SK-N-SH (cell line): ENCODE measurements at regions not wholly inside any gene's neighbourhood (a gene's known extent, or its start where the extent isn't known, plus 50 kb on each side); places are given as distances from the start of the nearest gene placed in this dataset.
A peak's percentile ranks its signal among the peaks of the same experiment; 100 is the strongest.

Experiments
- CTCF ChIA-PET: fragments of 300-600, 350-600 bp; formaldehyde crosslinking; extraction: SDS; loops from one replicate; lab custom pipeline; 2021; lab: Yijun Ruan, JAX
- POLR2A ChIA-PET: fragments of 350-600 bp; sonication (Branson Sonifier 250); formaldehyde crosslinking; extraction: SDS; loops from one replicate; lab custom pipeline; 2020; ENCODE audit warnings: antibody characterized with exemption, inconsistent platforms; lab: Yijun Ruan, JAX
- DNase-seq: peaks from one replicate; pipeline ENCODE4 v3.0.0; 2012
- H2AFZ ChIP-seq: fragments of 200-600 bp; sonication (generic); 2 replicates; pipeline ENCODE4 v1.8.1; 2016; ENCODE audit warnings: antibody characterized with exemption, mild to moderate bottlenecking, low read depth
- H3F3A ChIP-seq: fragments of 200-600 bp; sonication (generic); replicated peaks from 2 replicates; pipeline ENCODE3; 2016; ENCODE audit warnings: antibody characterized with exemption, mild to moderate bottlenecking; ENCODE audit not compliant: insufficient read depth
- H3K27ac ChIP-seq, 2 experiments: fragments of 200-500 bp in 1 of 2; fragments of 200-600 bp in 1 of 2; sonication (Bioruptor generic) in 1 of 2; sonication (generic), shearing (Covaris generic) in 1 of 2; 2 replicates each; pipeline versions ENCODE4 v1.5.1 to v1.6.1; 2014 to 2016; ENCODE audit warnings: low read depth in 2 of 2, inconsistent platforms in 1 of 2, low read length in 1 of 2, mild to moderate bottlenecking in 1 of 2, mixed read lengths in 1 of 2
- H3K27me3 ChIP-seq: fragments of 200-600 bp; sonication (generic), shearing (Covaris generic); 2 replicates; pipeline ENCODE4 v1.6.1; 2016; ENCODE audit warnings: mixed run types; ENCODE audit not compliant: insufficient read depth
- H3K36me3 ChIP-seq, 2 experiments: fragments of 200-500 bp in 1 of 2; fragments of 200-600 bp in 1 of 2; sonication (Bioruptor generic) in 1 of 2; sonication (generic) in 1 of 2; replicated peaks in 1 of 2; 2 replicates each; pipeline versions ENCODE3 to v1.5.1; 2014 to 2016; ENCODE audit warnings: low read length in 1 of 2, mild to moderate bottlenecking in 1 of 2; ENCODE audit not compliant: insufficient read depth in 2 of 2, control insufficient read depth in 1 of 2
- H3K4me1 ChIP-seq, 2 experiments: fragments of 200-500 bp in 1 of 2; fragments of 200-600 bp in 1 of 2; sonication (Bioruptor generic) in 1 of 2; sonication (generic), shearing (Covaris generic) in 1 of 2; 2 replicates each; pipeline versions ENCODE4 v1.5.1 to v1.6.1; 2014 to 2016; ENCODE audit warnings: low read depth in 1 of 2, low read length in 1 of 2, mixed run types in 1 of 2; ENCODE audit not compliant: insufficient read depth in 2 of 2, control insufficient read depth in 1 of 2
- H3K4me2 ChIP-seq: fragments of 200-600 bp; sonication (generic), shearing (Covaris generic); 2 replicates; pipeline ENCODE4 v1.6.1; 2017; ENCODE audit warnings: mixed run types
- H3K4me3 ChIP-seq, 2 experiments: fragments of 200-500 bp in 1 of 2; fragments of 200-600 bp in 1 of 2; sonication (Bioruptor generic) in 1 of 2; sonication (generic), shearing (Covaris generic) in 1 of 2; 2 replicates each; pipeline versions ENCODE4 v1.5.1 to v1.8.1; 2014 to 2016; ENCODE audit warnings: low read depth in 2 of 2, inconsistent platforms in 1 of 2, low read length in 1 of 2, mild to moderate bottlenecking in 1 of 2, mixed read lengths in 1 of 2, moderate library complexity in 1 of 2
- H3K79me2 ChIP-seq: fragments of 200-600 bp; sonication (generic); 2 replicates; pipeline ENCODE4 v1.8.1; 2017; ENCODE audit warnings: mild to moderate bottlenecking; ENCODE audit not compliant: insufficient read depth
- H3K9ac ChIP-seq: fragments of 200-600 bp; sonication (generic); 2 replicates; pipeline ENCODE4 v1.6.1; 2017; ENCODE audit warnings: mixed run types
- H3K9me2 ChIP-seq: fragments of 200-600 bp; sonication (generic); 2 replicates; pipeline ENCODE4 v1.6.1; 2017; ENCODE audit warnings: mixed run types
- H3K9me3 ChIP-seq: fragments of 200-600 bp; sonication (generic); 2 replicates; pipeline ENCODE4 v1.6.1; 2017; ENCODE audit warnings: mixed run types, mild to moderate bottlenecking, moderate library complexity
- H4K20me1 ChIP-seq: fragments of 200-600 bp; sonication (generic); 2 replicates; pipeline ENCODE4 v1.6.1; 2017; ENCODE audit warnings: mild to moderate bottlenecking, mixed run types; ENCODE audit not compliant: insufficient read depth
- EZH2phosphoT487 ChIP-seq: fragments of 200-600 bp; sonication (generic); IDR thresholded peaks from 2 replicates; pipeline ENCODE4 v1.6.1; 2017; ENCODE audit warnings: low read depth, mixed run types, mild to moderate bottlenecking, antibody characterized with exemption, moderate library complexity, borderline replicate concordance
- FOXJ3 ChIP-seq: sonication (generic); formaldehyde crosslinking; IDR thresholded peaks from 2 replicates; pipeline ENCODE4 v1.5.1; 2020; ENCODE audit warnings: mild to moderate bottlenecking, missing genetic modification reagents
- GABPA ChIP-seq: IDR thresholded peaks from 2 replicates; pipeline ENCODE4 v1.4.0; 2012; ENCODE audit warnings: low read depth, mild to moderate bottlenecking
- MXI1 ChIP-seq: IDR thresholded peaks from 2 replicates; pipeline ENCODE4 v1.6.1; 2012; ENCODE audit warnings: mild to moderate bottlenecking, low read depth, low read length, improper control_type of control experiment
- NFIC ChIP-seq: IDR thresholded peaks from 2 replicates; pipeline ENCODE4 v1.4.0; 2012; ENCODE audit warnings: borderline replicate concordance
- POLR2AphosphoS5 ChIP-seq: IDR thresholded peaks from 2 replicates; pipeline ENCODE4 v1.6.1; 2012; ENCODE audit warnings: low read depth, low read length
- RAD21 ChIP-seq: IDR thresholded peaks from 2 replicates; pipeline ENCODE4 v1.6.1; 2012; ENCODE audit warnings: mild to moderate bottlenecking, low read length
- RCOR1 ChIP-seq: fragments of 150-350 bp; IDR thresholded peaks from 2 replicates; pipeline ENCODE4 v1.6.1; 2017; ENCODE audit warnings: antibody characterized with exemption, low read length
- RXRA ChIP-seq: IDR thresholded peaks from 2 replicates; pipeline ENCODE4 v1.4.0; 2012; ENCODE audit warnings: low read depth, mild to moderate bottlenecking, borderline replicate concordance
- SMC3 ChIP-seq: IDR thresholded peaks from 2 replicates; pipeline ENCODE4 v1.6.1; 2012; ENCODE audit warnings: low read depth, low read length, improper control_type of control experiment
- TAF1 ChIP-seq: IDR thresholded peaks from 2 replicates; pipeline ENCODE4 v1.6.1; 2012; ENCODE audit warnings: low read depth, mild to moderate bottlenecking, low read length, moderate library complexity, borderline replicate concordance
- TEAD4 ChIP-seq: IDR thresholded peaks from 2 replicates; pipeline ENCODE4 v1.4.0; 2012; ENCODE audit warnings: mild to moderate bottlenecking, borderline replicate concordance; ENCODE audit not compliant: insufficient read depth
- WGBS: methylation state at CpG from one replicate; pipeline ENCODE4 v1.1.6; 2017; ENCODE audit warnings: low lambda C conversion rate; 5-methylcytosine and 5-hydroxymethylcytosine counted together
- TF ChIP-seq, protein P1 (sequence below): fragments of 200-600 bp; sonication (generic); IDR thresholded peaks from 2 replicates; pipeline ENCODE4 v1.6.1; 2017; ENCODE audit warnings: antibody characterized with exemption, mild to moderate bottlenecking, moderate library complexity
- TF ChIP-seq, protein P2 (sequence below): IDR thresholded peaks from 2 replicates; pipeline ENCODE4 v1.4.0; 2012; ENCODE audit warnings: low read depth, borderline replicate concordance
- TF ChIP-seq, protein P3 (sequence below): IDR thresholded peaks from 2 replicates; pipeline ENCODE4 v1.4.0; 2012; ENCODE audit warnings: low read depth, borderline replicate concordance

DNA sequence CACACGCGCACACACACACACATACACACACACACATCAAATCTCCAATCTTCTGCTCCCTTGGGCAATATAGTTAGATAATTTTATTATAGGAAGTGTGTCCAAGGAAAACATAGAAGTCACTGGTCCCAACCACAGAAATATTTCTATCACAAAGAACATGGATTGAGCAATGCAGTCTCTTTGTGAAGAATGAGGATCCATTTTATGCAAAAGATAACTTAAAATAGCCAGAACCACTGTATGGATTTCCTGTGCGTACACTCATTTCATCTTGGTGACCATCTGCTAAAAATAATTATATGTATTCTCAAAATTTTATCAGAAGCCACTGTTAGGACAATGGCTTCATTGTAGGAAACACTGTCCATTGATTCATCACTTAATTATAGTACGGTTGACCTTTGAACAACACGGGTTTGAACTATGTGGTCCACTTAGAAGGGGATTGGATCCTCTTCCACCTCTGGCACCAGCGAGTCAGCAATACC is 169.6 kb upstream of the MXRA5 start:
- DNase-seq: no peak
- Histone ChIP-seq H4K20me1 (no peaks in the 10 kb centered on the region), H3K4me2 (no peak overlapping the region), H3K79me2 (no peaks in the 10 kb centered on the region), H2AFZ (no peak overlapping the region), H3K9me2 (no peaks in the 10 kb centered on the region), H3K9me3 (no peaks in the 10 kb centered on the region), H3K4me1 (no peaks in the 10 kb centered on the region), H3K27me3 (no peaks in the 10 kb centered on the region), H3K9ac (no peak overlapping the region), H3K4me3 (no peak overlapping the region), H3K27ac (peak overlapping the region in 1 of 2 experiments; percentile 68; a peak in 2 of 4 replicates), H3F3A (peaks cover under 1% of the 10 kb centered on the region), H3K36me3 (no peaks in the 10 kb centered on the region)
- WGBS: 31% methylated on average over 6 of the region's 6 CpGs
- CTCF ChIA-PET: interaction anchor here (1.5 kb wide), 1 partner anchor 25 kb away, joined by 3 read pairs; no protein-coding TSS in a partner anchor
- no peak for TF ChIP-seq GABPA
- no peak for TF ChIP-seq SMC3
- no peak for TF ChIP-seq RCOR1
- no peak for TF ChIP-seq MXI1
- TF ChIP-seq, protein P1, sequence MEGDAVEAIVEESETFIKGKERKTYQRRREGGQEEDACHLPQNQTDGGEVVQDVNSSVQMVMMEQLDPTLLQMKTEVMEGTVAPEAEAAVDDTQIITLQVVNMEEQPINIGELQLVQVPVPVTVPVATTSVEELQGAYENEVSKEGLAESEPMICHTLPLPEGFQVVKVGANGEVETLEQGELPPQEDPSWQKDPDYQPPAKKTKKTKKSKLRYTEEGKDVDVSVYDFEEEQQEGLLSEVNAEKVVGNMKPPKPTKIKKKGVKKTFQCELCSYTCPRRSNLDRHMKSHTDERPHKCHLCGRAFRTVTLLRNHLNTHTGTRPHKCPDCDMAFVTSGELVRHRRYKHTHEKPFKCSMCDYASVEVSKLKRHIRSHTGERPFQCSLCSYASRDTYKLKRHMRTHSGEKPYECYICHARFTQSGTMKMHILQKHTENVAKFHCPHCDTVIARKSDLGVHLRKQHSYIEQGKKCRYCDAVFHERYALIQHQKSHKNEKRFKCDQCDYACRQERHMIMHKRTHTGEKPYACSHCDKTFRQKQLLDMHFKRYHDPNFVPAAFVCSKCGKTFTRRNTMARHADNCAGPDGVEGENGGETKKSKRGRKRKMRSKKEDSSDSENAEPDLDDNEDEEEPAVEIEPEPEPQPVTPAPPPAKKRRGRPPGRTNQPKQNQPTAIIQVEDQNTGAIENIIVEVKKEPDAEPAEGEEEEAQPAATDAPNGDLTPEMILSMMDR: no peak
- TF ChIP-seq, protein P2, sequence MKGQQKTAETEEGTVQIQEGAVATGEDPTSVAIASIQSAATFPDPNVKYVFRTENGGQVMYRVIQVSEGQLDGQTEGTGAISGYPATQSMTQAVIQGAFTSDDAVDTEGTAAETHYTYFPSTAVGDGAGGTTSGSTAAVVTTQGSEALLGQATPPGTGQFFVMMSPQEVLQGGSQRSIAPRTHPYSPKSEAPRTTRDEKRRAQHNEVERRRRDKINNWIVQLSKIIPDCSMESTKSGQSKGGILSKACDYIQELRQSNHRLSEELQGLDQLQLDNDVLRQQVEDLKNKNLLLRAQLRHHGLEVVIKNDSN: no peak
- TF ChIP-seq, protein P3, sequence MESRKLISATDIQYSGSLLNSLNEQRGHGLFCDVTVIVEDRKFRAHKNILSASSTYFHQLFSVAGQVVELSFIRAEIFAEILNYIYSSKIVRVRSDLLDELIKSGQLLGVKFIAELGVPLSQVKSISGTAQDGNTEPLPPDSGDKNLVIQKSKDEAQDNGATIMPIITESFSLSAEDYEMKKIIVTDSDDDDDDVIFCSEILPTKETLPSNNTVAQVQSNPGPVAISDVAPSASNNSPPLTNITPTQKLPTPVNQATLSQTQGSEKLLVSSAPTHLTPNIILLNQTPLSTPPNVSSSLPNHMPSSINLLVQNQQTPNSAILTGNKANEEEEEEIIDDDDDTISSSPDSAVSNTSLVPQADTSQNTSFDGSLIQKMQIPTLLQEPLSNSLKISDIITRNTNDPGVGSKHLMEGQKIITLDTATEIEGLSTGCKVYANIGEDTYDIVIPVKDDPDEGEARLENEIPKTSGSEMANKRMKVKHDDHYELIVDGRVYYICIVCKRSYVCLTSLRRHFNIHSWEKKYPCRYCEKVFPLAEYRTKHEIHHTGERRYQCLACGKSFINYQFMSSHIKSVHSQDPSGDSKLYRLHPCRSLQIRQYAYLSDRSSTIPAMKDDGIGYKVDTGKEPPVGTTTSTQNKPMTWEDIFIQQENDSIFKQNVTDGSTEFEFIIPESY: no peak
- no peak for TF ChIP-seq FOXJ3
- no peak for TF ChIP-seq RXRA
- no peak for TF ChIP-seq RAD21
- no peak for TF ChIP-seq TAF1
- no peak for TF ChIP-seq EZH2phosphoT487
- no peak for TF ChIP-seq NFIC
- no peak for TF ChIP-seq POLR2AphosphoS5
- TF ChIP-seq TEAD4: no peak
- POLR2A ChIA-PET: no interaction called here
